COLO668 (cell line): ENCODE measurements at regions not wholly inside any gene's neighbourhood (a gene's known extent, or its start where the extent isn't known, plus 50 kb on each side); places are given as distances from the start of the nearest gene placed in this dataset.
A peak's percentile ranks its signal among the peaks of the same experiment; 100 is the strongest.

ENCODE experiments used
- DNase-seq: peaks from one replicate; lab custom pipeline; 2025; ENCODE audit not compliant: unreplicated experiment; lab: John Stamatoyannopoulos, UW

- no peak for DNase-seq
Observed at GRCh38 chr6:170085475-170086401, 205.1 kb downstream of the DLL1 start.

- no peak for DNase-seq
Observed at GRCh38 chr6:170084166-170084730, 206.6 kb downstream of the DLL1 start.

GRCh38 chr6:170083236-170084051 lies 207.4 kb downstream of the DLL1 start:
- DNase-seq = no peak

- DNase-seq = no peak
Observed at GRCh38 chr6:170082531-170083187, 208.2 kb downstream of the DLL1 start.

GRCh38 chr6:170082067-170082466 lies 208.8 kb downstream of the DLL1 start:
- no peak for DNase-seq

- no peak for DNase-seq
Observed at GRCh38 chr6:170081556-170081955, 209.3 kb downstream of the DLL1 start.

- DNase-seq = peak; percentile 54
Observed at GRCh38 chr6:170080828-170081371, 210.0 kb downstream of the DLL1 start.

- DNase-seq = no peak
Observed at GRCh38 chr6:170080169-170080827, 210.6 kb downstream of the DLL1 start.

GRCh38 chr6:170076466-170077165 lies 214.3 kb downstream of the DLL1 start:
- no peak for DNase-seq

GRCh38 chr6:170075659-170076223 lies 215.1 kb downstream of the DLL1 start:
- DNase-seq = no peak

- DNase-seq = no peak
Observed at GRCh38 chr6:170074907-170075306, 216.0 kb downstream of the DLL1 start.

- no peak for DNase-seq
Observed at GRCh38 chr6:170074435-170074834, 216.4 kb downstream of the DLL1 start.

GRCh38 chr6:170073846-170074245 lies 217.0 kb downstream of the DLL1 start:
- DNase-seq = no peak

- no peak for DNase-seq
Observed at GRCh38 chr6:170072246-170072645, 218.6 kb downstream of the DLL1 start.

- no peak for DNase-seq
Observed at GRCh38 chr6:170069611-170070010, 221.3 kb downstream of the DLL1 start.

- DNase-seq = no peak
Observed at GRCh38 chr6:170068496-170068895, 222.4 kb downstream of the DLL1 start.

GRCh38 chr6:170067923-170068360 lies 222.9 kb downstream of the DLL1 start:
- no peak for DNase-seq

GRCh38 chr6:170067181-170067641 lies 223.7 kb downstream of the DLL1 start:
- DNase-seq = no peak

GRCh38 chr6:170066679-170067078 lies 224.2 kb downstream of the DLL1 start:
- DNase-seq = no peak
